ENCODE measurements at regions not wholly inside any gene's neighbourhood (a gene's known extent, or its start where the extent isn't known, plus 50 kb on each side); places are given as distances from the start of the nearest gene placed in this dataset.
"Not testable (repeated sequence)": the region's sequence is repeated elsewhere in the genome, so short reads cannot be mapped to it uniquely, and the experiment has no call there.

DNA sequence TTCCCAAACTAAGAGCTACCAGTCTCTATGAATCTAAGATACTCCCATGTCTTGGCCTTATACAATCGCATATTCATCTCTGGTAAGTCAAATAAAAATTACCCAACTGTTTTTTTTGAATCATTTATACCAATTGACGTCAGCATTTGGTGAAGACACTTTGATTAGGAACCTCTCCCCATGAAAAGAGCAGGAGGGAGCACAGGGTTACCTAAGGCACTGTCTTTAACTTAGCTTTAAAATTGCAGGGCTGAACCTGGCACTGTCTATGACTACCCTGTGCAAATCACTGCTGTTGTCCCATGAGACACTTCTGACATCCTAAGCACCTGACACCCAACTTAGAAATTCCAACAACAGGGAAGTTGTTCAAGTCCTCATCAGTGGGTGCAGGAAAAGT lies 586.4 kb downstream of the MAT2B start:
- no peak for DNase-seq (ENCODE audit: low read depth in 1 of 2, low spot score in 1 of 2)

DNA sequence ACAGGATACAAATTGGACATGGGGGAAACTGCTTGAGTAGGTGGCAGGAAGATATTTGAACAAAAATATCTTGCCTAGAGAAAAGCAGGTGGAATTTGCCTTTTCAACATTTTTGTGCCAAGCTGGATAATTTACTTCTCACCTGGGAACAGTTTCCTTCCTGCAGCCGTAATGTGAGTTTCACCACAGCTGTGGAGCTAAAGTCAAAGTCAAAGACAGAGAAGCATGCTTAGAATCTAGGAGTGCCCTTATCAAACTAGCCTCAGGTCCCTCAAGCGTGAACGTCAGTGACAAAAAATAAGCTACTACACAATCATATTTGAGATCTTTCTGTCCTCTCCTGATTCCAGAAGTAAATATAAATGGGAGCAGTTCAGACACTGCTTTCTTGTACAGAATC lies 588.9 kb downstream of the MAT2B start:
- no peak for DNase-seq (ENCODE audit: low read depth in 1 of 2, low spot score in 1 of 2)

DNA sequence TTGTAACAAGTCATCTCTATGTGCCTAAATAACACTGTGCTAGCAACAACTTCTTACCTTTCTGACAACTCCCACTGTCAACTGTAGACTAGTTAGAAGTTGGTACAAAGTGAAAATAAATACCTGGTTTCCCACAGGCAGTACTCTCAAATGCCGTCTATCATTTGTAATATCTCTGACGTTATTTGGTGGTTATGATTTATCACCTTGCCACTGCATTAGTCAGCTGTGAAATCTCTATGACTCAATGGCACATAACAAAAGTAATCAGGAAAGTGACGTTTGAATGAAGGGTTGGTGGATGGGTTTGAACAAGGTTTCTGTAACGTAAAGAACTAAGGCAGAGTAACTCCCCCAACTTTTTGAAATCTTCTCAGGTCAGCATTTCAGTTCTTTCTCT lies 592.3 kb downstream of the MAT2B start:
- DNase-seq (ENCODE audit: low read depth in 1 of 2, low spot score in 1 of 2): no peak

DNA sequence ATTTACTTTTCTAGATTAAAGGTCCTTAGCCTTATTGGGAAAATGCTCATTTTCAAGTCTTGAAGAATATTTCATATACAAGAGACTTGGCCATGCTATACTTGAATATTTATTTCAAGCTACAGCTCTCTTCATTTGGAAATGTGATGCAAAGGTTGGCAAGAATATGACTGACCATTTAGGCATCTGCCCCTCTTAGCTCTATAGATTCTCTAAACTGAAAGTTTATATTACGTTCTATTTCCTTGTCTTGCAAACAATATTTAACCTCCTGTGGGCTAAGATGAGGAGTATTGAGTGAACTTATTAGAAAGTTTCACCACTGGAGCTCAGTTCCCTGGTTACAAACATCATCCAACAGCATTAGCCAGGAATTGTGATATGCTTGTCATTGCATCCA lies 593.1 kb downstream of the MAT2B start:
- no peak for DNase-seq (ENCODE audit: low read depth in 1 of 2, low spot score in 1 of 2)

DNA sequence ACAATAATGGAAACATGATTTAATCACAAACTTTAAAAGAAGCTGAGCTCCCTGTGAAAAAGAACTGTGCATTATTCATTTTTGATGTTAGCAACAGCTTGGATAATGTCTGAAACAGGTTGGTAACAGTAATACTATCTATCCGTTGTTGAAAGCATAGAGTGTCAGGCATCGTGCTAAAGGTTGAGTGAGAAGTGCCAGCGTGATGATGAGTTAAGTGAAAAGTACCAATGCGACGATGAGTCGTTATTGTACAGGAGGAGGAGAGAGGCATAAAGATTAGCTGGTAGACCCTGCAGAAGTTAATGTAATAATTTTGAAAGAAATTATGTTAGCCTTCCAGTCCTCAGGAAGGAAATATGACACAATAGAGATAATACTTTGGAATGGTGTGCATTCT lies 593.6 kb downstream of the MAT2B start:
- DNase-seq (ENCODE audit: low read depth in 1 of 2, low spot score in 1 of 2): no peak

DNA sequence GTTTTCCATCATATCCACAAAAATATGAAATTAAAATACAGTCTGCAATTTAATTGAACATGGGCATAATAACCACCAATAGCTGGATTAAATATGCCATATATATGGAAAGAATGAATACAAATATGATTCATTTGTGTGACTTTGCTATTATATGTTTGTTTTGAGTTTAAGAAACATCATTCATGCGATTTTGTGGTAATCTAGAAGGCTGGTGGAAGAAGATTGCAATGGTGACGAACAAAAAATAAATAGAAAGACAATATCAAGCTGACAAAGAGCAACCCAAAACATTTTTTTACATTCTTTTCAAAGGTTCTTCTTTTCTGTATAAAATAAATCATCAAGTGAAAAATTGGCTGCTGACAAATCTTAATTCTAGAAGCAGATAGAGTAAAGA lies 610.0 kb downstream of the MAT2B start:
- no peak for DNase-seq (ENCODE audit: low read depth in 1 of 2, low spot score in 1 of 2)

DNA sequence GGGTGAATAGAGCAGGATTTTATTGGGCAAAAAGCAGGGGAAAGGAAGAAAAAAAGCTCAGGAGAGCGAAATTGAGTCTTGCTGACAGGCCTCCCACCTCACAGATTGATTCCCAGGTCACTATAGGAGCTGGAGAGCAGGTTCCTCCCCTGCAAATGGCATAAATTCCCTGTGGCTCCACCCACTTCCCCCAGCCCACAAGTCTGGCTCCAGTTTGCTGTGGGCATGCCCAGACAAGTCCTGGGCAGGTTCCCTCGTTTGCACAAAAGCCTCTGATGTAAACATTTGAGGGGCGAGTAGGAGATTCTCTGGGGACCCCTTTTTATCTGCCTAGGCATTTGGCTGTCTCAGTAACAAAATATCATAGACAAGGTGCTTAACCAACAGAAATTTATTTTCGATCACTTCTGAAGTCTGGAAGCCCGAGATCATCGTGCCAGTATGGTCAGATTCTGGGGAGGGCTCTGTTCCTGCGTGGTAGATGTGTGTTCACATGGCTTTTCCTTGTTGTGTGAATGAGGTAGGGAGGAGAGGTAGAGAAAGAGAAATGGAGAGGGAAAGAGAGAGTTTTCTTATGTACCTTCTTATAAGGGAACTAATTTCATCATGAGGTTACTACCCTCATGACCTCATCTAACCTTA lies 614.5 kb downstream of the MAT2B start:
- DNase-seq (ENCODE audit: low read depth in 1 of 2, low spot score in 1 of 2): no peak

DNA sequence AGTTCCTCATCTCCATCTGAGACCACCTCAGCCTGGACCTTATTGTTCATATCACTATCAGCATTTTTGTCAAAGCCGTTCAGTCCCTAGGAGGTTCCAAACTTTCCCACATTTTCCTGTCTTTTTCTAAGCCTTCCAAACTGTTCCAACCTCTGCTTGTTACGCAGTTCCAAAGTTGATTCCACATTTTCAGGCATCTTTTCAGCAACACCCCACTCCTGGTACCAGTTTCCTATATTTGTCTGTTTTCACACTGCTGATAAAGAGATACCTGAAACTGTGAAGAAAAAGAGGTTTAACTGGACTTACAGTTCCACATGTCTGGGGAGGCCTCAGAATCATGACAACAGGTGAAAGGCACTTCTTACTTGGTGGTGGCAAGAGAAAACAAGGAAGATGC lies 622.1 kb downstream of the MAT2B start:
- no peak for DNase-seq (ENCODE audit: low read depth in 1 of 2, low spot score in 1 of 2)

DNA sequence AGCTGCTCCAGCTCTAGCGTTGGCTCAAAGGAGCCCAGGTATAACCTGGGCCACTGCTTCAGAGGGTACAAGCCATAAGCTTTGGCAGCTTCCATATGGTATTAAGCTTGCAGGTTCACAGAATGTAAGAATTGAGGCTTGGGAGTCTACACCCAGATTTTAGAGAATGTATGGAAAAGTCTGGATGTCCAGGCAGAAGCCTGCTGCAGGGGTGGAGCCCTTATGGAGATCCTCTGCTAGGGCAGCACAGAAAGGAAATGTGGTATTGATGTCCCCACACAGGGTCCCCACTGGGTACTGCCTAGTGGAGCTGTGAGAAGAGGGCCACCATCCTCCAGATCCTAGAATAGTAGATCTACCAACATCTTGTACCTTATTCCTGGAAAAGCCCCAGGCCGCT lies 626.9 kb downstream of the MAT2B start:
- DNase-seq (ENCODE audit: low read depth in 1 of 2, low spot score in 1 of 2): no peak

DNA sequence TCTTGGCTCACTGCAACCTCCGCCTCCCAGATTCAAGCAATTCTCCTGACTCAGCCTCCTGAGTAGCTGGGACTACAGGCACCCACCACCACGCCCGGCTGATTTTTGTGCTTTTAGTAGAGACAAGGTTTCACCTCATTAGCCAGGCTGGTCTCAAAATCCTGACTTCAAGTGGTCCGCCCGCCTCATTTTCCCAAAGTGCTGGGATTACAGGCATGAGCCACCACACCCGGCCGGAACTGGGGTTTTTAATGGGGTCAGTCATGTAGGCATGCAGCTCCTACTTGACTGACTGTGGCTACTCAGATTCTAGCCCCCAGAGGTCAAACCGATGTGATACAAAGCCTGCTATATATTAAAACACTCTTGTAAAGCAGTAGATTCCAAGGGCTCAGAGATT lies 631.7 kb downstream of the MAT2B start:
- DNase-seq (ENCODE audit: low read depth in 1 of 2, low spot score in 1 of 2): no peak

DNA sequence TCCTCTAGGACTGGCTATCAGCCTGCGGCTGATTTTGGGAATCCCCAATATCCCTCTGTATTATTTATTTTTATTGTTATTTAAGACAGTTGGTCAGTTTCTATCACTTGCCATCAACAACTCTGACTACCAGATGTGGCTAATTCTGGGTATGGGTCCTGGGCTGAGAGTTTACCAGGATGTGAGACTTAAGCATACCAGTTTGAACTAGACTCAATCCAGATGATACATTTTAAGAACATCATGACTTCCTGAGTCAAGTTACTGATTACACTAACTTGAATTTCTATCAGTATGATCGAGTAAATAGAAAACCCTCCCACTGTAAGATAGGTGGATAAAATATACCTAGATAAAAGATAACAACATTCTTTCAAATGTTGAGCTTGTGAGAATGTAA lies 634.0 kb downstream of the MAT2B start:
- no peak for DNase-seq (ENCODE audit: low read depth in 1 of 2, low spot score in 1 of 2)

DNA sequence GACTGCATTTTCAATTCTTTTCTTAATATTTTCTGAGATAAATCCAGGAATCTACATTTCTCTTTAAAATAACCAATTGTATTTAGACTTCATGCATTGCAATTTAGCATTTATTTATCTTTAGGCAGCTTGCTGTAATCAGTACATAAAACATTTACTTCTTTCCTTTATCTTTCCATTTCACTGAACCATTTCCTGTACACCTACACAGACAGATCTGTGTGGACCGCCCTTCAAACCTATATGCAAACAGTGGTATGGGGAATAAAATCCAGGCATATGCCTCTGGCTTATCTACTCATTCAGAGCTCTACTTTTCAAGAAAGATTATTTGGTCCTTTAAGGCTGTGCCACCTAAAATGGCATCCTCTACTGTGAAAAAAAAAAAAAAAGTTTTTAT lies 640.0 kb downstream of the MAT2B start:
- no peak for DNase-seq (ENCODE audit: low read depth in 1 of 2, low spot score in 1 of 2)

DNA sequence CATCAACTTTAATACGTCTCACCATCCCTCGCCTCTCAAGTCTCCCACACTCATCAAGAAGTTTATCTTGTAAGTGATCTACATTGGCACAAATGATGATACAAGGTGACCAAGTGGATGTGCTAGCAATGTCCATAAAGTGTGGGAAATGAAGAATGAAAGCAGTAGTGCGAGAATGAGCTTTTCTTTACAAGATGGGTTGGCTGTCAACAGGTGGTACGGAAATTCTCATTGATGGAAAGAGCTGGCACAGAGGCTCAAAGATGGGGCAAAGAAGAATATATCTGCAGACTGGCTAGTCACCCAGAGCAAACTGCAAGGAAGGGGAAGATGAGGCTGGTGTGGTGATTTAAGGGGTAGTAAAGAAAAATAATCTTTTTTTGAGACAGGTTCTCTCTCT lies 640.8 kb downstream of the MAT2B start:
- DNase-seq (ENCODE audit: low read depth in 1 of 2, low spot score in 1 of 2): no peak

DNA sequence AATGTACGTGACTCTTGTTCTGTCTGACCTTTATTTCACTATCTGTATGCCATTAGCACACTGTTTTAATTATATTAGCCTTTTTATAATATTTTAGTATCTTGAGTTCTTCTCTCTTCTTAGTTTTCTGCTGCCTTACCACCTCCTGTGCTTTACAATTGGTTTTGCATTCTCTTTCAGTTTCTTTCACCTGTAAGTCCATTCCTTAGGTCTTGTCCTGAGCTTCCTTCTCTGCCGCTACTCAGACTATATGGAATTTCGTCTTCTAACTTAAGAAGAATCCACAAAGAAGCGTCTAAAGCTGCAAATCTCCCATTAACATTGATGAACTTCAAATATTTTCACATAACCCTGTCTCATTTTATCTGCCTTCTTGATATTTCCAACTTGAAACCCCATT lies 642.9 kb downstream of the MAT2B start:
- DNase-seq (ENCODE audit: low read depth in 1 of 2, low spot score in 1 of 2): no peak

DNA sequence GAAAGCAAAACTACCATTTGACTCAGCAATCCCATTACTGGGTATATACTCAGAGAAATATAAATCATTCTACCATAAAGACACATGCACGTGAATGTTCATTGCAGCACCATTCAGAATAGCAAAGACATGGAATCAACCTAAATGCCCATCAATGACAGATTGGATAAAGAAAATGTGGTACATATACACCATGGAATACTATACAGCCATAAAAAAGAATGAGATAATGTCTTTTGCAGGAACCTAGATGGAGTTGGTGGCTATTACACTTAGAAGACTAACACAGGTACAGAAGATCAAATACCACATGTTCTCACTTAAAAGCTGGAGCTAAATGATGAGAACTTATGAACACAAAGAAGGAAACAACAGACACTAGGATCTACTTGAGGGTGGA lies 647.1 kb downstream of the MAT2B start:
- DNase-seq (ENCODE audit: low read depth in 1 of 2, low spot score in 1 of 2): not testable (repeated sequence)

DNA sequence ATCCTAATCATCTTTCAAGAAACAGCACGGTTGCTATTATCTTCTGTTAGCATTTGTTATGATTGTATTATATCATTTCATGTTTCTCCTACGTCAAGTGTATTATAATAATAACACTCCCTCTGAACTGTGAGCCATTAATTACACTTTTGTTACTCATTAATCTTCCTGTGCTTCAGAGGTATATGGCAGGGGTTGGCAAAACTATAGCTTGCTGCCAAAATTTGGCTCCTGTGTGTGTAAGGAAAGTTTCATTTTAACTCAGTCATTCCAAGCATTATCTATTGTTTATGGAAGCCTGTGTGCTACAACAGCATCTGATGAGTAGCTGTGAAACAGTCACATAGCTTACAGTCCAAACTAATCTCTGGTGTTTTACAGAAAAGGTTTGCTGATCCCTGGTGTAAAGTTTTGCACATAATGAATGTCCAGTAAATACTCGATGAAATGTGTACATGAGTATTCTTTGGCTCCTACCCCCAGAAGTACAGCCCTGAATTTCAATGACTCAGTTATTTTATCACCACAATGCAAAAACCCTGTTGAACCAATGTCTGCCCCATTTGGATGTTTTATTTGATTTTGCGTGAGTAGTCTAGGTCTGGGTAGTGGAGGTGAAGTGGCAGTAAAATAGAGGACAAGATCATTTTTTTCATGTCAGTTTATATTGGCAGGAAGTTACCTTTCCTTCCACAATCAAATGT lies 648.2 kb downstream of the MAT2B start:
- DNase-seq (ENCODE audit: low read depth in 1 of 2, low spot score in 1 of 2): no peak

DNA sequence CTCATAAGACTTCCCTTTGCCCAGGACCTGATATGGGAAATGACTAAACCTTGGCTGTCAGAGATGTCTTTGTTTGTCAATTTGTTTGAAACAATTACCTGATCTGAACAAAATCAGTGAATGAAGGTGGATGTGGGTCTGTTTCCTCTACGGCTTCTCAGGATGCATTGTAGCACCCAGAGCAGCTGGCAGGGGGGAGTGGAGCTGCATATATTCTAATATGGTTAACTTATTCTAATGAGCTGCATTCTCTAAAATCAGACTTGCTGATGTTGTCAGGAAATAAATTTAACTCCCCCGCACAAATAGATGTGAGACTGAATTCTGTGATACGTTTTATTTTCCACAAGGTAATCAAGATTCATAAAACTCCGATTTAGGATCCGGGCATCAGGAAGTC lies 665.4 kb downstream of the MAT2B start:
- no peak for DNase-seq (ENCODE audit: low read depth in 1 of 2, low spot score in 1 of 2)

DNA sequence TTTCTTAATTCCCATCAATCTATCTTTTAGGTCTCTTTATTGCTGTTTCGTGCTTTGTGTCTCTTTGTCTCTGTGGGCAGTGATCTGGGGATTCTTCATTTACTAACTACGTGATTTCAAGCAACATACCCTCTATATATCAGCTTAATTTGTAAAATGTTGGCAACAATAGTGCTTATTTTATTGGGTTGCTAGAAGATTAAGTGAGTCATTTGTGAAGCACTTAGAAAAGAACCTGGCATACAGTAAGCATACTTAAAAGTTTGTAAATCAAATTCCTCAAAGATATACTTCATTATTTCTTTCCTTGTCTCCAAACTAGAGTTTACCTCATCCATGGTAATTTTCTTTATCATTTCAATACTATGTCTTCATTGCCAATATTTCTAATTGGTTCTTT lies 669.7 kb downstream of the MAT2B start:
- no peak for DNase-seq (ENCODE audit: low read depth in 1 of 2, low spot score in 1 of 2)

DNA sequence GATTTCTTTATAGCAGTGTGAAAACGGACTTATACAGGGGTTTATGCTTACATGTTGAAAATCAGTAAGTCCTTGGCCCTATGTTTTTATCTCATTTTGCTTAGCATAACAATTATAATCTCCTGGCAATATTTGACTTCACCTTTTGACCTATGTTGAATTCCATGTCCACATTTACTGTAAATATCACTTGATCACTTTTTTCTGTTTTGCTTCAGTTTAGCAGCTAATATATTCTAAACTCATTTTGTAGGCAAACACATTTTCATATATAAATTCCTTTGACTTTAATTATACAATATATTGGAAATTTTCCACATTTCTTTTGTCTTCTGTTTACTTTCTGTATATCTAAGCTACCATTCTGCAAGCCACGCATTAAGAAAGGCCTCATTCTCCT lies 674.0 kb downstream of the MAT2B start:
- no peak for DNase-seq (ENCODE audit: low read depth in 1 of 2, low spot score in 1 of 2)

DNA sequence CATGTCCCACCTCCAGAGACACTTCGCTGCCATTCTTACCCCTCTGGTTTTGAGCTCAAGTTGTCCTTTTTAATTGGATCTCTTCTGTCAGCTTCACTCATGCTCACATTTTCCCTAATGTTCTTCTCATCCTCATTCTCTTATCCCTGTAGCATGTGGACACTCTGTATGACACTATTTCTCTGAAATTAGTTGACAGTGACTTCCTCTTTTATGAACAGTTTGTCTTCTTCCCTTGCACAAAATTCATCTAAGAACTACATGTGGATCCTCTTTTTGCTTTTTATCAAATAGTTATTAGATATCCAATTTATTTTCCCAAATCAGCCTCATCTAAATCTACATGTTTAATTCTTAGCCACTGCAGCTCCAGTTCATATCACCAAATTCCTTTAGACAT lies 676.2 kb downstream of the MAT2B start:
- DNase-seq (ENCODE audit: low read depth in 1 of 2, low spot score in 1 of 2): no peak

DNA sequence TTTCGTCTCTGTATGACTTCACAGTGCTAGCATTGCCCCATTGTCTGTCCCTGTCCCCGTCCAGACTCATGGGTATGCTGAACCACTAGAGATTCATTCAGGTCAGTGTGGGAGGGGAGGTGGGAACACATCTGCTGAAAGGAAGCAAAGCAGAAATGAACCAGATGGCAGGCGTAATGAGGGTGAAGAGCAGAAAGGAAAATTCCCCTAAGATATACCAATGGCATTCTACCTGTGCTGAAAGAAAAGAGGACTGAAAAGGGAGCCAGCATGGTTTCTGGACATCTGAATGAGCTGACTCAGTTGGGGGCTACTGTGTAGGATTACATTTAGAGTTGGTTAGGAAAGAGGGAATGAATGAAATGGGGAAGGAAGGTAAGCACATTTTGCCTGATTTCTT lies 678.7 kb downstream of the MAT2B start:
- no peak for DNase-seq (ENCODE audit: low read depth in 1 of 2, low spot score in 1 of 2)

DNA sequence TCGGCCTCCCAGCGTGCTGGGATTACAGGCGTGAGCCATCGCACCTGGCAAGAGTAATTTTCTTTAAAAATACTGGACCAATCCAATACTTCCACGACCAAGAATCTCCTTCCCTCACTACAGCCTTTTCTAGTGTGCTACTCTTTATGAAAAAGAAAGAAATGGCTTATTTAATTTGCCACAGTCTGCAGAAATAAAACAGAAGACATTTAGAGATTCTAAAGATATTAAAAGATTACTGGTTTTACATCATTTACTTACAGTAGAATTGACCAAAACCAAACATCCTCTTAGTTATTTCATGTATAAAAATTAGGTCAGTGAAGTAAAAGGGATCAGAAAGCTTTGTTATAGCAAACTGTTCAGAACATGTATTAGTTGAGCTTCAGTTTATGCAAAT lies 679.6 kb downstream of the MAT2B start:
- DNase-seq (ENCODE audit: low read depth in 1 of 2, low spot score in 1 of 2): no peak

DNA sequence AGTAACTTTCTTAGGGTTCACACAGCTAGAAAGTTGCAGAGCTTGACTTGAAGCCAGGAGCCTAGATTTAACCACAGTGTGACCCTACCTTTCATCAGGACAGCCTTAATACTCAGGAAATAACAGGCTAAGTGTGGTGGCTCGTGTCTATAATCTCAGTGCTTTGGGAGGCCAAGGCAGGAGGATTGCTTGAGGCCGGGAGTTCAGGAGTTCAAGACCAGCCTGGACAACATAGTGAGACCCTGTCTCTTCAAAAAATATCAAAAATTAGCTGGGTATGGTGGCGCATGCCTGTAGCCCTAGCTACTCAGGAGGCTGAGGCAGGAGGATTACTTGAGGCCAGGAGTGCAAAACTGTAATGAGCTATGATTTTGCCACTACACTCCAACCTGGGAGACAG lies 681.1 kb downstream of the MAT2B start:
- DNase-seq (ENCODE audit: low read depth in 1 of 2, low spot score in 1 of 2): no peak
